HG02884 (cell line): ENCODE measurements at regions not wholly inside any gene's neighbourhood (a gene's known extent, or its start where the extent isn't known, plus 50 kb on each side); places are given as distances from the start of the nearest gene placed in this dataset.

Experiments
- ATAC-seq: cut with Tn5 transposase; IDR thresholded peaks from one replicate; pipeline ENCODE4 v1.9.1; 2021; ENCODE audit warnings: mild to moderate bottlenecking, moderate library complexity; ENCODE audit not compliant: unreplicated experiment

DNA sequence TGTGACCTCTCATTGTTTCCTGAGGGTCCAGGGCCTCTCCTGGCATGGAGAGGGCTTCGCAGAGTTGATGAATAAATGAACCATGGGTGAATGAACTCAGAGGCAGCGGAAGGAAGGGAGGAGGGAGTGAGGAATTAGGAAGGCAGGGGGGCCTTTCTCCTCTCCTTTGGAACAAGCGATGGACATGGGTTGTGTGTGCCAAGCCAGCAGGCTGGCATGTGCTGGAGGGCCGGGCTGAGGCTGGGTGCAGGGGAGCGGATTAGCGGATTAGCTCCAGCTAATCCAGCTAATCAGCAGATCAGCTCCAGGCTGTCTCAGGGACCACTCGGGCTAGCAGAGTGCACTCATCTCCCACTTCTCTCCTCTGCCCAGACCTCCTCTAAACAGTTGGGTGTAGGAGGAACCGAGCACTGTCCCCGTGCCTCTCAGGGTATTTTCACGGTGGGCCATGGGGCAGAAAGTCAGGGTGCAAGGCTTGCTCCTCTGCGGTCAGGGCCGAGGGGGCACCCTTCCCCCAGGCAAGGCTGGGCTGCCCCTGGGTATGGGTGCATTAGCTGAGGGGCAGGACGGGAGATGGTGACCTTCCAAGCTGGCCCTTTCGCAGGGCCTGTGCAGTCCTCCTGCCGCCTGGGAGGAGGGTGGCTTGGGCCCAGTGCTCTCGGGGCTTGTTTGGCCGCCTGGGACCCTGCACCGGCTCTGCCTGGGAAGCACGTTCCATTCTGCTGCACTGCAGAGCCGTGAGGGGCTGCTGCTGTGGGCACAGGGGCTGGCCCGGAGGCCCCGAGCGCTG, 120.3 kb upstream of the B3GAT1 start:
- ATAC-seq, result no peak

- no peak for ATAC-seq
Measured at GRCh38 chr11:134531327-134532130, 119.5 kb upstream of the B3GAT1 start.

DNA sequence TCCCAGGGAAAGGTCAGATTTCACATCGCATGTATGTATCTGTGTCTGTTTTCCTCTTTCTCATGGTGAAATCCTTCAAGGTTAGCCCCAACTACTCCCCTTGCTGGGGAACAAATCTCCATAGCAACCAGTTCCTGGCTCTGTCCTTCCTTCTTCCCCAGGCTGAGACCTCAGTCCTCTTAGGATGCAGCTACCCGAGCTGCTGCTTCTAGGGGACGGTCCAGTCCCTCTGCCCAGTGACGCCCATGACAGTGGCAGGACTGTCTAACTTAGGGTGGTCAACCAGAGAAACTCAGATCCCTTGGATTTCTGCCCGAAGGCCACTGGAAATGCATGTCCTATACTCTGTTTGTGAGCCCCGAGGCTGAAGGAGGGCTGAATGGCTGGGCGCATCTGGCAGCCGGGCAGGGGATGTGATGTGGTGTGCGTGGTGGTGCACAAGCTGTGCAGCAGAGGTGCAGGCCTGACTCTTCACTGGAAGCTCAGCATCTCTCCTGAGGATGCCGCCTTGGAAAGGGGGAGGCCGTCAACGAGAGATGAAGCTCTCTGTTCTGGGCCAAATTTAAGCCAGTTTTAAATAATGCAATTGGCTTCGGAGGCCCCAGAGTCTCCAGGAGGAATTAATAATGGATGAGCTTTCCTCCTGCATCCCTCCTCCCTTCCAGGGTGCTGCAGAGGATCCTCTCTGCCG, 118.7 kb upstream of the B3GAT1 start:
- no peak for ATAC-seq

DNA sequence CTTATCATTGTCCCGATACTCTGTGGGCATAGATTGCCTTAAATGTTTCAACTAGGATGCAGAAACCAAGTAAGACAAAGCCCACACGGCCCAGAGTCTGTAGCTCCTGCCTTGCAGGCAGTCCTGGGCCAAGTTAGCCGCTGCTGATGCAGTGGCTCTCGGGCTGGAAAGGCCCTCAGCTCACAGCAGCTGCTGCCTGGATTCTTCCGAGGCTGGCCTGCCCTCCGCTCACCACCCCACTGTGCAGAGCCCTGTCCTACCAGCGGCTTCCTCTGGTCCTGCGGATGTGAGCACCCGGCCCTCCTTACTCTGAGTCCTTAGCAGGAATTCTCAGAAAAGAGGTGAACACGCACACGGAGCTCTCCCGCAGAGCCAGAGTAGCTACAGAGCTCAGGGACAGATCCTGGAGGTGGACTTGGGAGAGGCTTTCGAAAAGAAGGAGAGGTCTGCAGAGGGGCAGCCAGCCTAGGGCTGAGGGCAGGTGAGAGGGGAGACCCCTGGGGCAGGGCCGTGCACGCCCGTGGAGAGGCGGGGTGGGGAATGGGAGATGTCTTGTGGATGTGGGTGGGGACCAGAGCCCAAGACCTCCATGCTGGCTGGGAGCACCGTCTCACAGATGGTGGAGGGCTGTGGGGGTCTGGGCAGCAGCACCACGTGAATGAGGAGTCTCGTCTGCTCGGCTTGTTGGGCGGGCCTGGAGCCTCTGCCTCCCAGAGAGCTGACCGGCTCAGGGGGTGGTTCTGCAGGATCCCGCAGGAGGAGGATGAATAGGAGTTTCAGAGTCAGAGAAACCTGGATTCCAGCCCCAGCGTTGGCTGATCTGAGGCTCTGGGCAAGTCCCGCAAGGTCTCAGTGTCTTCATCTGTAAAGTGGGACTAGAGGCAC, 117.4 kb upstream of the B3GAT1 start:
- ATAC-seq, result no peak

DNA sequence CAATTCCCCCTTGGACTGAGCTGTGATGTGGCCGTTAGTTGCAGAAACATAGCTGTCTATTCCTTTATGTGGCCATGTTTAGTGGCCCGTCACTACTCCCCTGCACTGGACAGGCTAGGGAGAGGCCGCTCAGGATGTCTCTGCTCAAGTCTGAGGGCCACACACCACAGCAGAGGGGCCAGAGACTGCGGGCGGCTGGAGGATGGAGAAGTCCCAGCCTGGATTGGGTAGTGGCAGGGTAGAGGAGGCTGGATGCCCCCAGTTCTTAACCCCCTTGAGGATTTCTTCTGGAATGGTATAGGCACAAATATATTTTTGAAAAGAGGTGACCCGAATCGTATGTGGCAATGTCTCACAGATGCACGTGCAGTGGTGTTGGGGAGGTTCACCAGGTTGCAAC, 116.4 kb upstream of the B3GAT1 start:
- no peak for ATAC-seq

DNA sequence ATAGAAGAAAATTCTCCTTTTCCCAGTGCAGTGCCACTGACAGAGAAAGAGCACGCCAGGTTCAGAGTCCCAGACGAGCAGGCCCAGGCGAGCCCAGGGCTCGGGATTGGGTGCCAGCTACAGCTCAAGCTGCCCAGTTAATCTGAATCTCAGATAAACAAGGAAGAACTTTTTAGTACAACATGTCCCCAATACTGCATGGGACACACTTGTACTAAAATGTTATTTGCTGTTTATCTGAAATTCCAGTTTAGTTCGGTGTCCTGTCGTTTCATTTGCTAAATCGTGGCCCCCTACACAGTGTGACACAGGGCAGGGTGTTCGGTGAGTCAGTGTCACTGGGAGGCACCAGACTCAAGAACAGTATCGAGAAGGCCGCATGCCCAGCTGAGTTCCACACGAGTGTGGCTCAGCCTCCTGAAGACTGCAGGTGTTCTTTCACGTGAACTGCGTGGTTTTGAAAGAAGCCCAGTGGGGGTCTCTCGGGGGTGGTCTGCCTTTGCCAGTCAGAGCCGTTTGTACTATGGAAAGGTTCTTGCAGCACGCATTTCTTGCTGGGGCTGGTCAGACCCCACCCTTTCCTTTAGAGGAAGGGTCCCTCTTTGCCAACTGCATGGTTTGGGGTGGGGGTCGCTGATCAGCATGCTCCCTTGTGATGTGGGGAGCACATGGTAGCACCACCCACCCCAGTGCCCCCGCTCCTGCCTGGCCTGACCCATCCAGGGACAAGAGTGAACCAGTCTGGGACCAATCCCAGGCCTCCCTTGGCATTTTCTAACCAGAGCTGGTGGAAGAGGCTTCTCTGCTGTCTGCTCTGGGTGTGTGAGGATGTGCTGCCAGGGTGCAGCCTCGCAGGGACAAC, 115.6 kb upstream of the B3GAT1 start:
- ATAC-seq, result no peak

GRCh38 chr11:134524896-134525845, 113.1 kb upstream of the B3GAT1 start:
- no peak for ATAC-seq

DNA sequence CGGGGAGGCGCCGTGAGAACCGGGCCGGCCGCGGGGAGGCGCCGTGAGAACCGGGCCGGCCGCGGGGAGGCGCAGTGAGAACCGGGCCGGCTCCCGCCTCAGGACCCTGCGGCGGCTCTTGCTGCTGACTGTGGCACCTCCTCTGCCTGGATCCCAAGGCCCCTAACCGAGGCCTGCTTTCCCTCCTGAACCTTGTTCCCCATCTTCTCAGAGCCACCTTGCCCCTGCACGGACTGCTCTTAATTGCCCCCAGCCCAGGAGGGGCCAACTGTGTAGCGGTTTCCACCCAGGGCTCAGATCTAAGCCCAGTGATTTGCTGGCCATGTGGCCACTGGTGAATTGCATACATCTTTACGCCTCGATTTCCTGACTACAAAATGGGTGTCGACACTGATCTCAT, 112.2 kb upstream of the B3GAT1 start:
- ATAC-seq, result no peak

DNA sequence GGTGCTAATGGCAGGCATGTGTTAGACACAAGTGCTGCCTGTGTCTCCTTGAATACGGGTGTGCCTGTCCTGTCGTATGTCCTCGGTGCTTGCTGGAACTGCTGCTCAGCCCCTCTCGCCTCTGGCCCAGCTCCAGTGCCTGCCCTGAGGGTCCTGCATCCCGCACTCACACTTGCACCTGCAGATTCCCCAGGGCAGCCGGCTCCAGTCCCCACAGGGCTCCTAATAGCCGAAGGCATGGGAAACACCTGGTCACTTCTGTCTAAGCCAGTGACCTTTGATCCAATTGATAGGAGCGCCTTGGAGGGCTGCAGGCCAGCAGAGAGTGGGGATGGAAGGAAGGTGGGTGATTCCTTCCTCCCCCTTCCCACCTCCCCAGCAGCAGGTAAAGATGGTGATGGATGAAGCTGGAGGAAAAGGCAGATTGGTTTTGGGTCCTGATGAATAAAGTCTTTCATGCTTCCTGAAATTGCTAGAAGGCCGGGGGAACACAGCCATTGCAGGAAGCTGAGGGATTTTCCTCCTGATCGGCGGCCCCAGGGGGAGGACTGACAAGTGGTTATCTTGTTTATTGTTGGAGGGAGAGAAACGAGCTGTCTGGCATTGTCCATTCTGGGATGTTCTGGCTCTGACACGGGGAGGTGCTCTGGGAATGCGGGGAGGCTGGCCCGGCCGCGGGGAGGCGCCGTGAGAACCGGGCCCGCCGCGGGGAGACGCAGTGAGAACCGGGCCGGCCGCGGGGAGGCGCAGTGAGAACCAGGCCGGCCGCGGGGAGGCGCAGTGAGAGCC, 110.9 kb upstream of the B3GAT1 start:
- no peak for ATAC-seq

DNA sequence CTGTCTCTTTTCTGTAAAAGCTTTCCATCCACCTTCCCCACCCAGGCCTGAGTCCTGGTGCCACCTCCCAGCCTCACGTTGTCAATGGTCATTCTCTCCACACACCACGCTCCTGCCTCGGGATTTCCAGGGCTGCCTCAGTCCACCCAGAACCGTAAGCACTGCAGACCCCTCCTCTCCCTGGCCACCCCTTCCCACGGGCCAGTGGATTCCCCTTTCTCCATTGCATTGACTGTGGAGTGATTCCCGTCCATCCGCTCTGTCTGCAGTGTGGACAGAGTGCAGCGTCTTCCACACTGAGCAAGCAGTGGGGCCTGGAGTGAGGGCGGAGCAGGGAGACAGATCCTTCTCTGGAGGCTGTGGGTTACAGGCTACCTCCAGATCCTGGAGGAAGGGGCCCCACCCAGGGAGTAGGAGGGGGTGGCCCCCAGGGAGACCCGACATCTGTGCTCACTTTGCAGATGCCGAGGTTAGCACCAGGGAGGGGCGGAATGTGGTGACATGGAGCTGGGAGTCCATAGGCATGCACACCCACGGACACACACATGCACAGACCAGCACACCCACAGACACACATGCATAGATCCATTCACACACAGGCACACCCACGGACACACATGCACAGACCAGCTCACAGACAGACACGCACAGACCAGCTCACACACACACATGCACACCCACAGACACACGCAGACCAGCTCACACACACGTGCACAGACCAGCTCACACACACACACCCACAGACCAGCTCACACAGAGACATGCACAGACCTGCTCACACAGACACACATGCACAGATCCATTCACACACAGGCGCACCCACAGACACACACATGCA, 109.6 kb upstream of the B3GAT1 start:
- ATAC-seq, result no peak

DNA sequence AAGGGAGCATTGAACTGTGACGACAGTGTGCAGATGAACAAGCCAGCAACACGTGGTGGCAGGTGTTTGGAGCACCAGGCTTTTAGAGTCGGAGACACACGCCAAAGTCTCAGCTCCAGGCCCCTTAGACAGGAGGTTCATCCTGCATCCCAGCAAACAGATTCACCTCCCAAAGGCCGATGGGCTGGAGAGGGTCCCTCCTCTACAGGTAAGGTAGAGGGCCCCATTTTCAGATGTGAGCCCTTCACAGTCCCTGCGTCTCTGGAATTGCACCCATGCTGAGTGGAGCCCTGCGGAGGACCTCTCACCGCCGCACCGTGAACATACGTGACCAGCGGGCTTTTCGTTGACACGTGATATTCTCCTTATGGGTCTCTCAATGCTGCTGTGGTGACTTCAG, 109.0 kb upstream of the B3GAT1 start:
- no peak for ATAC-seq

DNA sequence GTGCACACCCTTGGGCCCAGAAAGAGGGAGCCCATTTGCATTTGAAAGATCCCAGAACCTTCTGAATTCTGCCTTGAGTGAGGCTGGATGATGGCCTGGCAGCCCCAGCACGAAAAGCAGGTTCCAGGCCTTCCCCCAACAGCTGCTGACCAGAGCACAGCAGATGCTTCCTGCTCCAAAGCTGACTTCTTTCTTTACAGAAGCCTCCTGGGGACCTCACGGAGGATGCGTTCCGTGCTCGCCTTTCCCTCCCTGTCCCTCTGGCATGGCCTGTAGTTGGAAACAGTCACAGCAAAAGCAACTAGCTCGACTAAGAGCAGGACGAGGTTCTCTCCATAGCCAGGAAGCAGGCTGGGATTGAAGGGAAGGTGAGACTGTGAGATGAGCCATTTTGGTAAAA, 107.7 kb upstream of the B3GAT1 start:
- no peak for ATAC-seq

DNA sequence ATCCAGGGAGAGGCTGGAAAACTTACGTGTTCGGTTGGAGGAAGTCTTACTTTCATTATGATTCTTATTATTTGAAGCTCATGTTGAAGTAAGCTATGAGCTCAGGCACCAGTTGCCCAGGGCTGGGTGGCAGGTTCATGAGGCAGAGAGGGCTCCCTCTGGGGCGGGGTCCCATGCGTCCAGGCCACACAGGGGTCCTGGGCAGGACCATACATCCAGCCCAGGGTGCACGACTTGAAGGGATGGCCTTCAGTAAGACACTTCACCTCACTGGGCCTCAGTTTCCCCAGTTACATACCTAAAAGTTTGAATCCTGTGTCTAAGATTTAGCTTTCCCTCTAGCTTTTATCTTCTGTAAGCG, 107.3 kb upstream of the B3GAT1 start:
- no peak for ATAC-seq

DNA sequence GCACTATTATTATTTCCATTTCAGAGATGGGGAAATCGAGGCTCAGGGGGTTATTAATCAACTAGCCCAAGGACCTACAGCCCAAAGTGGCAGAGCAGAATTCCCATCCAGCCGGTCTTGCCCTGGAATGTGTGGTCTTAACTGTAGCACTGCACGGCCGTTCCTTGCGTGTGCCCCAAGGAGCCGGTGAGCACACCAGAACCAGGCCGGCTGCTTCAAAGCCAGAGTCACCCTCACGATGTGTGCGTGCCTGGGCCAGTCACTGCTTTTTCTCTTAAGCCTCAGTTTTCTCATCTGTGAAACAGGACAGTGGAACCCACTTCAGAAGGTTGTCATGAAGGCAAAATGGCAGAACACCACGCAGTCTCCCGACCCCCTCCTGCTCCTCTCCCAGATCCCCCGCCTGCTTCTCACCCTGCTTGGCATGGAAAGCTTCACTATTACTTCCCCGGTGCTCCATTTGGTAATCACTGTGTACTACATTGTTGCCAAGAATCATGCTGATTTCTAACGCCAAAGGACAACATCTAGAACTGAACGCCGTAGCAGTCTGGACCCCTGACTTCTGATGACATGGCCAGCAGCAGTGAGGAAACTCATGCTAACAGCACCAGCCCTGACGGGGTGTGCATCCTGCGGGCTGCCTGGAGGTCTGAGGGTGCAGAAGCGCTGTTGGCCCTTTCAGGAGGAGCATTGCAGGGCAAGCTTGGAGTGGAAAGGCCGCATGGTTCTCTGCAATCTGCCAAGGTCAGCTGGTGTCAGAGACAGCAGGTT, 106.8 kb upstream of the B3GAT1 start:
- ATAC-seq, result no peak

- no peak for ATAC-seq
Measured at GRCh38 chr11:134517621-134518293, 105.7 kb upstream of the B3GAT1 start.

- ATAC-seq, result no peak
Measured at GRCh38 chr11:134517115-134517514, 105.1 kb upstream of the B3GAT1 start.
